ENCODE measurements at regions not wholly inside any gene's neighbourhood (a gene's known extent, or its start where the extent isn't known, plus 50 kb on each side); places are given as distances from the start of the nearest gene placed in this dataset.

- BruUV-seq (replicated peaks): no TSS peak
- ChIA-PET CTCF (no interaction called here), POLR2A (ENCODE audit: unreplicated experiment) (no interaction called here)
These were observed 305.0 kb downstream of the GATA3 start for GRCh38 chr10:8359467-8359866.

GRCh38 chr10:8360365-8360764 lies 305.9 kb downstream of the GATA3 start:
- POLR2A ChIA-PET (ENCODE audit: unreplicated experiment): interaction anchor here (0.7 kb wide), 1 partner anchor 166 kb away, joined by 7 read pairs; no protein-coding TSS in a partner anchor

More at GRCh38 chr10:8359467-8359866, 305.0 kb downstream of the GATA3 start:
- DNase-seq: no peak
- Histone ChIP-seq H3K79me2 (ENCODE audit: low read depth) (no peaks in the 10 kb centered on the region), H3F3A (ENCODE audit: insufficient read depth, low read depth) (no peaks in the 10 kb centered on the region), H3K27ac (no peak overlapping the region), H3K4me2 (no peak overlapping the region), H2AFZ (no peak overlapping the region), H3K9me2 (ENCODE audit: insufficient read depth) (no peaks in the 10 kb centered on the region), H3K27me3 (ENCODE audit: insufficient read depth, low read depth) (no peaks in the 10 kb centered on the region), H3K9me3 (ENCODE audit: insufficient read depth, low read depth) (no peaks in the 10 kb centered on the region), H3K4me1 (replicated peaks; ENCODE audit: insufficient read depth) (peaks cover 4% of the 10 kb centered on the region), H3K36me3 (ENCODE audit: low read depth) (no peaks in the 10 kb centered on the region), H3K4me3 (no peak overlapping the region), H4K20me1 (ENCODE audit: insufficient read depth) (no peaks in the 10 kb centered on the region)
- intact Hi-C loops (cut with micrococcal nuclease; ENCODE audit: unreplicated experiment): no loop called here
- TF ChIP-seq EZH2 (IDR thresholded peaks at IDR 0.05; ENCODE audit: low read depth) (no peak), CTCF (conservative IDR thresholded peaks at IDR 0.05) (no peak)

GRCh38 chr10:8360814-8361509 lies 306.5 kb downstream of the GATA3 start:
- intact Hi-C loops (cut with micrococcal nuclease; ENCODE audit: unreplicated experiment): no loop called here
- Histone ChIP-seq H3K4me1 (replicated peaks; ENCODE audit: insufficient read depth) (peaks cover 16% of the 10 kb centered on the region), H3K9me2 (ENCODE audit: insufficient read depth) (no peaks in the 10 kb centered on the region), H3F3A (ENCODE audit: insufficient read depth, low read depth) (peaks cover 9% of the 10 kb centered on the region), H2AFZ (no peak overlapping the region), H3K4me2 (no peak overlapping the region), H4K20me1 (ENCODE audit: insufficient read depth) (no peaks in the 10 kb centered on the region), H3K9me3 (ENCODE audit: insufficient read depth, low read depth) (no peaks in the 10 kb centered on the region), H3K4me3 (no peak overlapping the region), H3K27me3 (ENCODE audit: insufficient read depth, low read depth) (no peaks in the 10 kb centered on the region), H3K36me3 (ENCODE audit: low read depth) (no peaks in the 10 kb centered on the region), H3K79me2 (ENCODE audit: low read depth) (no peaks in the 10 kb centered on the region), H3K27ac (no peak overlapping the region)
- ChIA-PET POLR2A (ENCODE audit: unreplicated experiment) (no interaction called here), CTCF (no interaction called here)
- no peak for TF ChIP-seq EZH2 (IDR thresholded peaks at IDR 0.05; ENCODE audit: low read depth)
- DNase-seq: no peak
- BruUV-seq (replicated peaks): no TSS peak

More at GRCh38 chr10:8360365-8360764, 305.9 kb downstream of the GATA3 start:
- intact Hi-C loops (cut with micrococcal nuclease; ENCODE audit: unreplicated experiment): no loop called here
- Histone ChIP-seq H2AFZ (no peak overlapping the region), H3K9me2 (ENCODE audit: insufficient read depth) (no peaks in the 10 kb centered on the region), H3K79me2 (ENCODE audit: low read depth) (no peaks in the 10 kb centered on the region), H3K4me2 (no peak overlapping the region), H3F3A (ENCODE audit: insufficient read depth, low read depth) (peaks cover 6% of the 10 kb centered on the region), H3K4me3 (no peak overlapping the region), H3K9me3 (ENCODE audit: insufficient read depth, low read depth) (no peaks in the 10 kb centered on the region), H3K4me1 (replicated peaks; ENCODE audit: insufficient read depth) (peaks cover 13% of the 10 kb centered on the region), H3K27me3 (ENCODE audit: insufficient read depth, low read depth) (no peaks in the 10 kb centered on the region), H4K20me1 (ENCODE audit: insufficient read depth) (no peaks in the 10 kb centered on the region), H3K27ac (no peak overlapping the region), H3K36me3 (ENCODE audit: low read depth) (no peaks in the 10 kb centered on the region)
- no peak for TF ChIP-seq EZH2 (IDR thresholded peaks at IDR 0.05; ENCODE audit: low read depth)
- no peak for TF ChIP-seq CTCF (conservative IDR thresholded peaks at IDR 0.05)
- no peak for DNase-seq
- no TSS peak for BruUV-seq (replicated peaks)
- CTCF ChIA-PET: no interaction called here

GRCh38 chr10:8361510-8361844 lies 307.0 kb downstream of the GATA3 start:
- TF ChIP-seq CTCF (conservative IDR thresholded peaks at IDR 0.05) (no peak), EZH2 (IDR thresholded peaks at IDR 0.05; ENCODE audit: low read depth) (no peak)
- BruUV-seq (replicated peaks): no TSS peak
- POLR2A ChIA-PET (ENCODE audit: unreplicated experiment): no interaction called here
- Histone ChIP-seq H3K4me3 (no peak overlapping the region), H4K20me1 (ENCODE audit: insufficient read depth) (no peaks in the 10 kb centered on the region), H3K27me3 (ENCODE audit: insufficient read depth, low read depth) (no peaks in the 10 kb centered on the region), H3K36me3 (ENCODE audit: low read depth) (no peaks in the 10 kb centered on the region), H3K4me1 (replicated peaks; ENCODE audit: insufficient read depth) (peaks cover 16% of the 10 kb centered on the region), H3K9me3 (ENCODE audit: insufficient read depth, low read depth) (no peaks in the 10 kb centered on the region), H3F3A (ENCODE audit: insufficient read depth, low read depth) (peaks cover 9% of the 10 kb centered on the region), H3K27ac (no peak overlapping the region), H3K4me2 (no peak overlapping the region), H2AFZ (no peak overlapping the region), H3K79me2 (ENCODE audit: low read depth) (no peaks in the 10 kb centered on the region), H3K9me2 (ENCODE audit: insufficient read depth) (no peaks in the 10 kb centered on the region)
- DNase-seq: no peak
- intact Hi-C loops (cut with micrococcal nuclease; ENCODE audit: unreplicated experiment): no loop called here
- CTCF ChIA-PET: no interaction called here
